Endodermal cell (in vitro differentiated cells): ENCODE measurements at regions not wholly inside any gene's neighbourhood (a gene's known extent, or its start where the extent isn't known, plus 50 kb on each side); places are given as distances from the start of the nearest gene placed in this dataset.

Experiments used
- DNase-seq: peaks from one replicate; pipeline ENCODE4 v3.0.0-alpha.2; 2017
- H3K27ac ChIP-seq: 2 replicates; pipeline ENCODE4 v1.5.1; 2013; ENCODE audit warnings: mild to moderate bottlenecking, low read depth, low read length, moderate library complexity
- H3K27me3 ChIP-seq: 2 replicates; pipeline ENCODE4 v1.6.1; 2013; ENCODE audit warnings: mild to moderate bottlenecking, low read length, moderate library complexity; ENCODE audit not compliant: insufficient read depth, control insufficient read depth, poor library complexity, severe bottlenecking
- H3K36me3 ChIP-seq: 2 replicates; pipeline ENCODE4 v1.7.0; 2013; ENCODE audit warnings: mild to moderate bottlenecking, low read length, moderate library complexity; ENCODE audit not compliant: control insufficient read depth, insufficient read depth
- H3K4me1 ChIP-seq: one replicate; pipeline ENCODE4 v1.7.0; 2013; ENCODE audit warnings: low read length; ENCODE audit not compliant: control insufficient read depth, insufficient read depth
- H3K4me3 ChIP-seq: 2 replicates; pipeline ENCODE4 v1.5.1; 2013; ENCODE audit warnings: mild to moderate bottlenecking, low read length, moderate library complexity
- H3K9ac ChIP-seq: 2 replicates; pipeline ENCODE4 v1.6.1; 2013; ENCODE audit warnings: mild to moderate bottlenecking, low read length, moderate library complexity; ENCODE audit not compliant: poor library complexity, severe bottlenecking; ENCODE audit errors: extremely low read depth
- H3K9me3 ChIP-seq: 2 replicates; pipeline ENCODE4 v1.6.1; 2013; ENCODE audit warnings: mild to moderate bottlenecking, low read length, moderate library complexity; ENCODE audit not compliant: control insufficient read depth
- H3K27ac Mint-ChIP-seq: 2 replicates; pipeline ENCODE4 v1.8.0; 2020; ENCODE audit warnings: mixed read lengths
- H3K27me3 Mint-ChIP-seq: 2 replicates; pipeline ENCODE4 v1.8.0; 2021; ENCODE audit warnings: mild to moderate bottlenecking, mixed read lengths; ENCODE audit not compliant: insufficient read depth
- H3K36me3 Mint-ChIP-seq: 2 replicates; pipeline ENCODE4 v1.8.0; 2020; ENCODE audit warnings: low read depth, mixed read lengths
- H3K4me1 Mint-ChIP-seq: 2 replicates; pipeline ENCODE4 v1.8.0; 2020; ENCODE audit warnings: mixed read lengths
- H3K4me3 Mint-ChIP-seq: 2 replicates; pipeline ENCODE4 v1.8.0; 2020; ENCODE audit warnings: mild to moderate bottlenecking, moderate library complexity, mixed read lengths
- H3K9me3 Mint-ChIP-seq: 2 replicates; pipeline ENCODE4 v1.8.0; 2020; ENCODE audit warnings: mild to moderate bottlenecking, mixed read lengths
- WGBS, 2 experiments: methylation state at CpG; one replicate each; pipeline versions ENCODE4 v1.1.5 to v1.1.7; 2013; ENCODE audit warnings: missing lambda C conversion rate in 2 of 2, mixed read lengths in 1 of 2; ENCODE audit not compliant: insufficient coverage in 1 of 2, insufficient read length in 1 of 2; 5-methylcytosine and 5-hydroxymethylcytosine counted together
- TF ChIP-seq, protein P1 (sequence below): fragments of 200-600 bp; sonication (generic); conservative IDR thresholded peaks from 2 replicates; pipeline ENCODE4 v1.5.0; 2021; ENCODE audit warnings: antibody characterized with exemption, mild to moderate bottlenecking

DNA sequence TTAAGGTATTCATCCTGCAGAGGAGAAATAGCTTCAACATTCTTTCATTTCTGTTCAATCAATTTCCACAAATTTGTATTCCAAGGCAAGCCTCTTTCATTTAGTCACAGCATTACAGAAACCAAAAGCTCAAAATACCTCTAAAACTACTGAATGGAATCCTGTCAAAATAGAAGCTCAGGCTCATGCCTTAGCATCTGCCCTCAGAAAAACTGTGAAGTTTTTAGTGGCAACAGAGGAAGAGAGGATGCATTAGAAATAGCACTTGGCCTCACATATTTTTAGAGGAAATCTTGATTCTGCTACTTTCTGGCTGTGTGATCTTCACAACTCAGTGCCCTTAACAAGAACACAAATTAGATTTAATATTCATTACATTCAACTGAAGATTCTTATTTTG, 69.1 kb upstream of the GALNT13 start:
- TF ChIP-seq, protein P1, sequence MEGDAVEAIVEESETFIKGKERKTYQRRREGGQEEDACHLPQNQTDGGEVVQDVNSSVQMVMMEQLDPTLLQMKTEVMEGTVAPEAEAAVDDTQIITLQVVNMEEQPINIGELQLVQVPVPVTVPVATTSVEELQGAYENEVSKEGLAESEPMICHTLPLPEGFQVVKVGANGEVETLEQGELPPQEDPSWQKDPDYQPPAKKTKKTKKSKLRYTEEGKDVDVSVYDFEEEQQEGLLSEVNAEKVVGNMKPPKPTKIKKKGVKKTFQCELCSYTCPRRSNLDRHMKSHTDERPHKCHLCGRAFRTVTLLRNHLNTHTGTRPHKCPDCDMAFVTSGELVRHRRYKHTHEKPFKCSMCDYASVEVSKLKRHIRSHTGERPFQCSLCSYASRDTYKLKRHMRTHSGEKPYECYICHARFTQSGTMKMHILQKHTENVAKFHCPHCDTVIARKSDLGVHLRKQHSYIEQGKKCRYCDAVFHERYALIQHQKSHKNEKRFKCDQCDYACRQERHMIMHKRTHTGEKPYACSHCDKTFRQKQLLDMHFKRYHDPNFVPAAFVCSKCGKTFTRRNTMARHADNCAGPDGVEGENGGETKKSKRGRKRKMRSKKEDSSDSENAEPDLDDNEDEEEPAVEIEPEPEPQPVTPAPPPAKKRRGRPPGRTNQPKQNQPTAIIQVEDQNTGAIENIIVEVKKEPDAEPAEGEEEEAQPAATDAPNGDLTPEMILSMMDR, result no peak
- Mint-ChIP-seq H3K36me3 (no peaks in the 10 kb centered on the region), H3K4me3 (no peak overlapping the region), H3K27ac (no peak overlapping the region), H3K27me3 (no peaks in the 10 kb centered on the region), H3K4me1 (no peaks in the 10 kb centered on the region), H3K9me3 (no peaks in the 10 kb centered on the region)
- H3K36me3 ChIP-seq, result no peaks in the 10 kb centered on the region
- no peaks in the 10 kb centered on the region for H3K9me3 ChIP-seq
- no peaks in the 10 kb centered on the region for H3K27me3 ChIP-seq
- H3K4me3 ChIP-seq, result no peak overlapping the region
- no peak for DNase-seq
- H3K4me1 ChIP-seq, result no peaks in the 10 kb centered on the region
- H3K27ac ChIP-seq, result no peak overlapping the region
- no peak overlapping the region for H3K9ac ChIP-seq

DNA sequence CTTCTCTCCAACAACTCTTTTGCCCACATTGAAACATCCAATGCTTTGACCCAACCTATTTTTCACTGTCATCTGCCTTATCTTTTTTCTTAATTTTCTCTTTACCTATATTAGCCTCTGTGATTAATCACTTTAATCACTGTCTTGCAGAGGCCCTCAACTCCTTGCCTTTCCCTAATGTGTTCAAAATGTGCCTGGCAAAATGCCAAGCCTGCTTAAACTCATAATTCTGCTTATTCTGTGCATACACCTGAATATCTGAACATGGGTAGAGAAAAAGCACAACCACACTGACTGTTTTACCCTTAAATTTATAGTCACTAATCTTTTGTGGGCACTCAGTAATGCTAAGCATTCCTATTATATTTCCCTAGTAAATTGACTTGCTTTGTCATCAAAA, 63.0 kb upstream of the GALNT13 start:
- TF ChIP-seq, protein P1, result no peak
- no peak overlapping the region for H3K27ac Mint-ChIP-seq

GRCh38 chr2:153811516-153811915, 60.2 kb upstream of the GALNT13 start:
- TF ChIP-seq, protein P1, result no peak
- Histone ChIP-seq H3K27me3 (no peaks in the 10 kb centered on the region), H3K9ac (no peak overlapping the region), H3K4me1 (no peaks in the 10 kb centered on the region), H3K9me3 (no peaks in the 10 kb centered on the region), H3K36me3 (no peaks in the 10 kb centered on the region), H3K4me3 (no peak overlapping the region), H3K27ac (no peak overlapping the region)
- WGBS, 2 experiments, result 64% methylated on average over 1 of the region's 1 CpG; no CpG with 5 or more reads in 1 of the 2 experiments
- Mint-ChIP-seq H3K27me3 (no peaks in the 10 kb centered on the region), H3K27ac (no peak overlapping the region), H3K36me3 (no peaks in the 10 kb centered on the region), H3K9me3 (no peaks in the 10 kb centered on the region), H3K4me3 (no peak overlapping the region), H3K4me1 (peaks cover 19% of the 10 kb centered on the region)
- no peak for DNase-seq

More for the DNA sequence above, 63.0 kb upstream of the GALNT13 start:
- Histone ChIP-seq H3K27ac (no peak overlapping the region), H3K9me3 (no peaks in the 10 kb centered on the region), H3K36me3 (no peaks in the 10 kb centered on the region), H3K4me3 (no peak overlapping the region), H3K27me3 (no peaks in the 10 kb centered on the region), H3K9ac (no peak overlapping the region), H3K4me1 (no peaks in the 10 kb centered on the region)
- DNase-seq, result no peak
- Mint-ChIP-seq H3K4me3 (no peak overlapping the region), H3K4me1 (peaks cover 19% of the 10 kb centered on the region), H3K27me3 (no peaks in the 10 kb centered on the region), H3K36me3 (no peaks in the 10 kb centered on the region), H3K9me3 (no peaks in the 10 kb centered on the region)
